ENCODE measurements at regions not wholly inside any gene's neighbourhood (a gene's known extent, or its start where the extent isn't known, plus 50 kb on each side); places are given as distances from the start of the nearest gene placed in this dataset.

- DNase-seq (ENCODE audit: low spot score), result no peak
- no peak for FAIRE-seq
These were observed 186.3 kb downstream of the IRS2 start for GRCh38 chr13:109599901-109600657.

- DNase-seq (ENCODE audit: low spot score) (no peak), FAIRE-seq (no peak)
These were observed 190.9 kb downstream of the IRS2 start for GRCh38 chr13:109595471-109595870.

- no peak for FAIRE-seq
These were observed 193.2 kb downstream of the IRS2 start for GRCh38 chr13:109593230-109593629.

GRCh38 chr13:109592770-109593169, 193.6 kb downstream of the IRS2 start:
- FAIRE-seq, result no peak
- DNase-seq (ENCODE audit: low spot score), result no peak

More at GRCh38 chr13:109593230-109593629, 193.2 kb downstream of the IRS2 start:
- no peak for DNase-seq (ENCODE audit: low spot score)

- no peak for FAIRE-seq
- DNase-seq (ENCODE audit: low spot score), result no peak
These were observed 198.7 kb downstream of the IRS2 start for GRCh38 chr13:109587689-109588088.

- FAIRE-seq (no peak), DNase-seq (ENCODE audit: low spot score) (no peak)
These were observed 199.7 kb downstream of the IRS2 start for GRCh38 chr13:109586509-109587346.

- FAIRE-seq (no peak), DNase-seq (ENCODE audit: low spot score) (no peak)
These were observed 201.5 kb downstream of the IRS2 start for GRCh38 chr13:109584844-109585361.

GRCh38 chr13:109577191-109577700, 209.1 kb downstream of the IRS2 start:
- no peak for FAIRE-seq

GRCh38 chr13:109576331-109576813, 210.0 kb downstream of the IRS2 start:
- DNase-seq (ENCODE audit: low spot score), result no peak
- no peak for FAIRE-seq

More at GRCh38 chr13:109577191-109577700, 209.1 kb downstream of the IRS2 start:
- no peak for DNase-seq (ENCODE audit: low spot score)

- DNase-seq (ENCODE audit: low spot score) (no peak), FAIRE-seq (no peak)
These were observed 210.6 kb downstream of the IRS2 start for GRCh38 chr13:109575821-109576220.

- no peak for FAIRE-seq
These were observed 214.0 kb downstream of the IRS2 start for GRCh38 chr13:109572389-109572788.

GRCh38 chr13:109569958-109570711, 216.2 kb downstream of the IRS2 start:
- FAIRE-seq, result no peak
- DNase-seq (ENCODE audit: low spot score), result no peak

More at GRCh38 chr13:109572389-109572788, 214.0 kb downstream of the IRS2 start:
- no peak for DNase-seq (ENCODE audit: low spot score)

- FAIRE-seq (no peak), DNase-seq (ENCODE audit: low spot score) (no peak)
These were observed 218.0 kb downstream of the IRS2 start for GRCh38 chr13:109568339-109568818.

GRCh38 chr13:109567315-109567714, 219.1 kb downstream of the IRS2 start:
- DNase-seq (ENCODE audit: low spot score) (no peak), FAIRE-seq (no peak)

- FAIRE-seq, result no peak
- DNase-seq (ENCODE audit: low spot score), result no peak
These were observed 220.5 kb downstream of the IRS2 start for GRCh38 chr13:109565877-109566276.

GRCh38 chr13:109548374-109548773, 238.0 kb downstream of the IRS2 start:
- DNase-seq (ENCODE audit: low spot score), result no peak
- no peak for FAIRE-seq

GRCh38 chr13:109547942-109548341, 238.4 kb downstream of the IRS2 start:
- DNase-seq (ENCODE audit: low spot score), result no peak
- no peak for FAIRE-seq

GRCh38 chr13:109545931-109546330, 240.5 kb downstream of the IRS2 start:
- FAIRE-seq, result no peak

GRCh38 chr13:109541081-109541480, 245.3 kb downstream of the IRS2 start:
- FAIRE-seq (no peak), DNase-seq (ENCODE audit: low spot score) (no peak)

More at GRCh38 chr13:109545931-109546330, 240.5 kb downstream of the IRS2 start:
- no peak for DNase-seq (ENCODE audit: low spot score)

- no peak for FAIRE-seq
- DNase-seq (ENCODE audit: low spot score), result no peak
These were observed 248.8 kb downstream of the IRS2 start for GRCh38 chr13:109537584-109537983.

GRCh38 chr13:109533350-109533749, 253.0 kb downstream of the IRS2 start:
- FAIRE-seq (no peak), DNase-seq (ENCODE audit: low spot score) (no peak)
